H1 (cell line): ENCODE measurements at regions not wholly inside any gene's neighbourhood (a gene's known extent, or its start where the extent isn't known, plus 50 kb on each side); places are given as distances from the start of the nearest gene placed in this dataset.

Source experiments
- CTCF ChIA-PET: fragments of 300-600 bp; sonication (Branson Sonifier 250); formaldehyde crosslinking; loops from one replicate; lab custom pipeline; 2021; ENCODE audit not compliant: partially characterized antibody; lab: Charles Lee
- POLR2A ChIA-PET: fragments of 300-600 bp; sonication (Branson Sonifier 250); formaldehyde crosslinking; loops from one replicate; lab custom pipeline; 2021; ENCODE audit warnings: inconsistent platforms; ENCODE audit not compliant: partially characterized antibody; lab: Charles Lee
- DNase-seq, 2 experiments: peaks; one replicate each; pipeline versions ENCODE4 v3.0.0 to v3.0.0-alpha.2; 2010 to 2022; ENCODE audit warnings: low spot score in 2 of 2, low read depth in 1 of 2, mixed read lengths in 1 of 2
- FAIRE-seq: peaks from 2 replicates; lab custom pipeline; 2011; peaks lifted over from hg19 to GRCh38; lab: Jason Lieb, UNC
- H2AFZ ChIP-seq: 2 replicates; pipeline ENCODE4 v1.8.1; 2012; ENCODE audit warnings: low read length, inconsistent platforms
- H2AK5ac ChIP-seq: 2 replicates; pipeline ENCODE4 v1.6.1; 2013; ENCODE audit warnings: low read depth, low read length
- H2BK120ac ChIP-seq: replicated peaks from 2 replicates; pipeline ENCODE3; 2013; ENCODE audit warnings: low read depth, low read length, inconsistent platforms
- H2BK12ac ChIP-seq: 2 replicates; pipeline ENCODE4 v1.6.1; 2013; ENCODE audit warnings: low read depth, low read length
- H2BK15ac ChIP-seq: 2 replicates; pipeline ENCODE4 v1.6.1; 2013; ENCODE audit warnings: low read length
- H2BK20ac ChIP-seq: 2 replicates; pipeline ENCODE4 v1.6.1; 2013; ENCODE audit warnings: low read length
- H2BK5ac ChIP-seq: 2 replicates; pipeline ENCODE4 v1.6.1; 2013; ENCODE audit warnings: low read depth, low read length
- H3K14ac ChIP-seq: 2 replicates; pipeline ENCODE4 v1.6.1; 2013; ENCODE audit warnings: inconsistent platforms; ENCODE audit not compliant: insufficient read length
- H3K18ac ChIP-seq: 2 replicates; pipeline ENCODE4 v1.6.1; 2013; ENCODE audit warnings: low read length; ENCODE audit errors: extremely low read depth
- H3K23ac ChIP-seq: 2 replicates; pipeline ENCODE4 v1.6.1; 2013; ENCODE audit warnings: inconsistent platforms; ENCODE audit not compliant: insufficient read length
- H3K23me2 ChIP-seq: 2 replicates; pipeline ENCODE4 v1.6.1; 2013; ENCODE audit warnings: low read depth, low read length
- H3K27ac ChIP-seq: 2 replicates; pipeline ENCODE4 v1.6.1; 2011; ENCODE audit warnings: low read depth, low read length, inconsistent platforms
- H3K27me3 ChIP-seq, 4 experiments: replicated peaks in 1 of 4; 1 replicate in 1 of 4; 2 replicates in 3 of 4; pipeline versions ENCODE4 v1.6.1 to v1.8.1; 2011 to 2013; ENCODE audit warnings: low read length in 3 of 4, mild to moderate bottlenecking in 3 of 4, inconsistent platforms in 2 of 4, mixed read lengths in 2 of 4, moderate library complexity in 1 of 4; ENCODE audit not compliant: control insufficient read depth in 3 of 4, insufficient read depth in 3 of 4; ENCODE audit errors: extremely low read depth in 1 of 4
- H3K36me3 ChIP-seq, 4 experiments: 2 replicates each; pipeline versions ENCODE4 v1.6.1 to v1.8.1; 2011 to 2013; ENCODE audit warnings: mild to moderate bottlenecking in 4 of 4, low read length in 3 of 4, moderate library complexity in 2 of 4, control low read depth in 1 of 4, inconsistent platforms in 1 of 4; ENCODE audit not compliant: insufficient read depth in 4 of 4, control insufficient read depth in 2 of 4
- H3K4ac ChIP-seq: replicated peaks from 2 replicates; pipeline ENCODE3; 2013; ENCODE audit warnings: low read length, low read depth, mixed read lengths, inconsistent platforms; ENCODE audit not compliant: insufficient read length
- H3K4me1 ChIP-seq, 4 experiments: replicated peaks in 1 of 4; 1 replicate in 1 of 4; 2 replicates in 3 of 4; pipeline versions ENCODE4 v1.6.1 to v1.8.1; 2011 to 2013; ENCODE audit warnings: low read length in 3 of 4, inconsistent platforms in 2 of 4, mixed read lengths in 1 of 4; ENCODE audit not compliant: insufficient read depth in 4 of 4, control insufficient read depth in 3 of 4
- H3K4me2 ChIP-seq, 2 experiments: 2 replicates each; pipeline versions ENCODE4 v1.6.1 to v1.8.1; 2011 to 2013; ENCODE audit warnings: low read depth in 2 of 2, low read length in 2 of 2, control low read depth in 1 of 2, inconsistent platforms in 1 of 2, mild to moderate bottlenecking in 1 of 2; ENCODE audit not compliant: insufficient read depth in 1 of 2
- H3K4me3 ChIP-seq, 4 experiments: fragments of 200-600, 300-600 bp in 1 of 4; sonication (generic), shearing (Covaris generic), sonication (Bioruptor Twin) in 1 of 4; 2 replicates each; pipeline versions ENCODE4 v1.5.1 to v1.8.1; 2011 to 2016; ENCODE audit warnings: low read length in 4 of 4, low read depth in 3 of 4, control low read depth in 2 of 4, inconsistent platforms in 2 of 4, mild to moderate bottlenecking in 2 of 4, mixed read lengths in 1 of 4, moderate library complexity in 1 of 4; ENCODE audit not compliant: insufficient read depth in 2 of 4; ENCODE audit errors: extremely low read depth in 1 of 4
- H3K56ac ChIP-seq: replicated peaks from 2 replicates; pipeline ENCODE3; 2013; ENCODE audit warnings: low read depth, mild to moderate bottlenecking, mixed read lengths, low read length, inconsistent platforms; ENCODE audit not compliant: insufficient read length
- H3K79me1 ChIP-seq: 2 replicates; pipeline ENCODE4 v1.6.1; 2013; ENCODE audit warnings: low read depth, low read length, control low read depth
- H3K79me2 ChIP-seq, 2 experiments: 2 replicates each; pipeline versions ENCODE4 v1.6.1 to v1.8.1; 2012 to 2013; ENCODE audit warnings: low read length in 2 of 2, mild to moderate bottlenecking in 2 of 2, inconsistent platforms in 1 of 2; ENCODE audit not compliant: insufficient read depth in 2 of 2, control insufficient read depth in 1 of 2
- H3K9ac ChIP-seq, 4 experiments: replicated peaks in 1 of 4; 1 replicate in 1 of 4; 2 replicates in 3 of 4; pipeline versions ENCODE4 v1.6.1 to v1.8.1; 2011 to 2013; ENCODE audit warnings: low read depth in 3 of 4, low read length in 3 of 4, control low read depth in 2 of 4, mild to moderate bottlenecking in 2 of 4, moderate library complexity in 2 of 4, inconsistent platforms in 1 of 4; ENCODE audit errors: extremely low read depth in 1 of 4
- H3K9me3 ChIP-seq, 2 experiments: 2 replicates each; pipeline versions ENCODE4 v1.6.1 to v1.8.1; 2012 to 2013; ENCODE audit warnings: mild to moderate bottlenecking in 2 of 2, moderate library complexity in 2 of 2, control low read depth in 1 of 2, inconsistent platforms in 1 of 2, low read depth in 1 of 2, low read length in 1 of 2, mixed read lengths in 1 of 2; ENCODE audit not compliant: insufficient read depth in 2 of 2
- H4K20me1 ChIP-seq, 2 experiments: replicated peaks in 1 of 2; 2 replicates each; pipeline versions ENCODE3 to v1.8.1; 2011 to 2013; ENCODE audit warnings: inconsistent platforms in 2 of 2, low read length in 2 of 2, mild to moderate bottlenecking in 1 of 2; ENCODE audit not compliant: insufficient read depth in 2 of 2, control insufficient read depth in 1 of 2
- H4K5ac ChIP-seq: 2 replicates; pipeline ENCODE4 v1.6.1; 2013; ENCODE audit warnings: low read length, low read depth, mixed read lengths, inconsistent platforms; ENCODE audit not compliant: insufficient read length
- H4K8ac ChIP-seq: 2 replicates; pipeline ENCODE4 v1.8.0; 2013; ENCODE audit warnings: mild to moderate bottlenecking, moderate library complexity, low read length, inconsistent platforms; ENCODE audit not compliant: insufficient read depth; ENCODE audit errors: extremely low read depth
- H4K91ac ChIP-seq: replicated peaks from 2 replicates; pipeline ENCODE3; 2013; ENCODE audit warnings: low read length, mixed read lengths, inconsistent platforms; ENCODE audit not compliant: insufficient read length
- ATF2 ChIP-seq: IDR thresholded peaks from 2 replicates; pipeline ENCODE4 v1.6.1; 2012; ENCODE audit warnings: low read length, inconsistent platforms
- CEBPB ChIP-seq: IDR thresholded peaks from 2 replicates; pipeline ENCODE4 v1.6.1; 2012; ENCODE audit warnings: low read depth, low read length
- CHD1 ChIP-seq: IDR thresholded peaks from 2 replicates; pipeline ENCODE4 v1.6.1; 2012; ENCODE audit warnings: low read depth, low read length, improper control_type of control experiment
- CREB1 ChIP-seq: IDR thresholded peaks from 2 replicates; pipeline ENCODE4 v1.6.1; 2012; ENCODE audit warnings: inconsistent platforms
- JUND ChIP-seq: IDR thresholded peaks from 2 replicates; pipeline ENCODE4 v1.6.1; 2011; ENCODE audit warnings: mild to moderate bottlenecking, improper control_type of control experiment, low read length
- NANOG ChIP-seq: IDR thresholded peaks from 2 replicates; pipeline ENCODE4 v1.6.1; 2011; ENCODE audit warnings: low read length, low read depth, mild to moderate bottlenecking, inconsistent platforms; ENCODE audit not compliant: insufficient read depth, poor library complexity, severe bottlenecking
- POLR2AphosphoS5 ChIP-seq: IDR thresholded peaks from 2 replicates; pipeline ENCODE4 v1.6.1; 2011; ENCODE audit warnings: low read depth, low read length
- RBBP5 ChIP-seq: IDR thresholded peaks from 2 replicates; pipeline ENCODE4 v1.7.1; 2012; ENCODE audit warnings: low read depth, mild to moderate bottlenecking, inconsistent platforms, low read length, moderate library complexity, borderline replicate concordance
- RNF2 ChIP-seq: fragments of 200-900, 300-1000 bp; sonication (generic); IDR thresholded peaks from 2 replicates; pipeline ENCODE4 v1.7.1; 2016; ENCODE audit warnings: borderline replicate concordance, low read depth, mild to moderate bottlenecking, antibody characterized with exemption, low read length; ENCODE audit not compliant: poor library complexity, severe bottlenecking; ENCODE audit errors: missing control alignments
- USF2 ChIP-seq: IDR thresholded peaks from 2 replicates; pipeline ENCODE4 v1.6.1; 2011; ENCODE audit warnings: low read length, improper control_type of control experiment
- YY1 ChIP-seq: IDR thresholded peaks from 2 replicates; pipeline ENCODE4 v1.6.1; 2011; ENCODE audit warnings: low read depth, mild to moderate bottlenecking, low read length
- ZNF274 ChIP-seq: IDR thresholded peaks from 2 replicates; pipeline ENCODE4 v1.7.0; 2012; ENCODE audit warnings: low read length, borderline replicate concordance; ENCODE audit errors: extremely low read depth
- WGBS, 2 experiments: shearing (Covaris generic) in 1 of 2; methylation state at CpG; one replicate each; pipeline versions ENCODE4 v1.1.6 to v1.1.7; 2013 to 2015; ENCODE audit warnings: low lambda C conversion rate in 2 of 2, mixed read lengths in 2 of 2, inconsistent platforms in 1 of 2, low coverage in 1 of 2, missing lambda C conversion rate in 1 of 2; ENCODE audit not compliant: insufficient replicate concordance in 2 of 2, insufficient coverage in 1 of 2, insufficient read length in 1 of 2; ENCODE audit errors: extremely low coverage in 1 of 2, missing lambda C conversion rate in 1 of 2; 5-methylcytosine and 5-hydroxymethylcytosine counted together

- CTCF ChIA-PET = interaction anchor here (1.2 to 5.1 kb wide), 4 partner anchors 12 to 31 kb away, joined by 3 to 32 read pairs (median 5); no protein-coding TSS in a partner anchor
- Histone ChIP-seq H3K23ac (no peak overlapping the region), H4K8ac (no peak overlapping the region)
- no peak for TF ChIP-seq CEBPB
- TF ChIP-seq RBBP5 = no peak
- TF ChIP-seq RNF2 = no peak
- TF ChIP-seq JUND = no peak
- no peak for TF ChIP-seq USF2
- TF ChIP-seq ATF2 = no peak
- no peak for TF ChIP-seq ZNF274
- no peak for TF ChIP-seq POLR2AphosphoS5
- no peak for TF ChIP-seq NANOG
- no peak for TF ChIP-seq YY1
- no peak for TF ChIP-seq CREB1
- no peak for TF ChIP-seq CHD1
These were observed 214.2 kb downstream of the RPS24 start for GRCh38 chr10:78247821-78248220.

More at GRCh38 chr10:78247821-78248220, 214.2 kb downstream of the RPS24 start:
- Histone ChIP-seq H3K23me2 (no peaks in the 10 kb centered on the region), H3K27ac (no peak overlapping the region), H2AK5ac (no peak overlapping the region), H3K79me1 (no peaks in the 10 kb centered on the region), H3K9ac (no peak overlapping the region), H2BK5ac (no peak overlapping the region), H2BK15ac (no peak overlapping the region), H4K5ac (no peak overlapping the region), H3K14ac (no peak overlapping the region), H3K9me3 (peaks cover 6% of the 10 kb centered on the region in 2 experiments; a peak in 1 of 4 replicates), H3K4me2 (no peak overlapping the region), H3K79me2 (no peaks in the 10 kb centered on the region), H4K91ac (no peak overlapping the region), H2BK12ac (no peak overlapping the region), H2BK20ac (no peak overlapping the region), H3K56ac (no peak overlapping the region), H3K27me3 (peaks cover 0 to 1% (median 0%) of the 10 kb centered on the region in 4 experiments; a peak in 1 of 7 replicates), H3K4ac (no peak overlapping the region), H4K20me1 (no peaks in the 10 kb centered on the region), H2AFZ (no peak overlapping the region), H3K36me3 (no peaks in the 10 kb centered on the region), H3K18ac (no peak overlapping the region), H2BK120ac (no peak overlapping the region), H3K4me3 (no peak overlapping the region), H3K4me1 (no peaks in the 10 kb centered on the region)
- FAIRE-seq = no peak
- WGBS, 2 experiments = 94% methylated on average over 1 of the region's 1 CpG; no CpG with 5 or more reads in 1 of the 2 experiments
- POLR2A ChIA-PET = no interaction called here
- no peak for DNase-seq
